ENCODE measurements at regions not wholly inside any gene's neighbourhood (a gene's known extent, or its start where the extent isn't known, plus 50 kb on each side); places are given as distances from the start of the nearest gene placed in this dataset.

- no peak overlapping the region for H3K4me3 ChIP-seq (ENCODE audit: low read length in 3 of 3)
- no peaks in the 10 kb centered on the region for H3K27me3 ChIP-seq (ENCODE audit: control insufficient read depth, insufficient read depth, low read length)
Observed at GRCh38 chr14:84162633-84163032, 1367.3 kb upstream of the FLRT2 start.

GRCh38 chr14:84167026-84167425 is 1362.9 kb upstream of the FLRT2 start:
- H3K27me3 ChIP-seq (ENCODE audit: control insufficient read depth, insufficient read depth, low read length): no peaks in the 10 kb centered on the region
- intact Hi-C loops (cut with DNase I): no loop called here
- FAIRE-seq: no peak
- no peaks in the 10 kb centered on the region for H3K4me1 ChIP-seq (ENCODE audit: control insufficient read depth in 2 of 3, insufficient read depth in 2 of 3, low read depth in 1 of 3, low read length in 3 of 3)
- no peak overlapping the region for H3K4me3 ChIP-seq (ENCODE audit: low read length in 3 of 3)
- no peak overlapping the region for H3K27ac ChIP-seq (ENCODE audit: low read depth in 2 of 2, low read length in 2 of 2)
- H3K9me3 ChIP-seq (ENCODE audit: control insufficient read depth in 2 of 3, insufficient read depth in 1 of 3, low read length in 3 of 3): no peaks in the 10 kb centered on the region
- DNase-seq: no peak
- TF ChIP-seq CTCF (IDR thresholded peaks at IDR 0.05; ENCODE audit: borderline replicate concordance, extremely low read depth, insufficient read depth): no peak
- H3K9ac ChIP-seq (ENCODE audit: low read length in 3 of 3): no peak overlapping the region
- H3K36me3 ChIP-seq (ENCODE audit: control insufficient read depth in 2 of 3, insufficient read depth in 3 of 3, low read length in 3 of 3): no peaks in the 10 kb centered on the region

More at GRCh38 chr14:84162633-84163032, 1367.3 kb upstream of the FLRT2 start:
- H3K4me1 ChIP-seq (ENCODE audit: control insufficient read depth in 2 of 3, insufficient read depth in 2 of 3, low read depth in 1 of 3, low read length in 3 of 3): no peaks in the 10 kb centered on the region
- no peaks in the 10 kb centered on the region for H3K36me3 ChIP-seq (ENCODE audit: control insufficient read depth in 2 of 3, insufficient read depth in 3 of 3, low read length in 3 of 3)
- intact Hi-C loops (cut with DNase I): no loop called here
- no peak overlapping the region for H3K27ac ChIP-seq (ENCODE audit: low read depth in 2 of 2, low read length in 2 of 2)
- DNase-seq (no peak), FAIRE-seq (no peak)
- no peaks in the 10 kb centered on the region for H3K9me3 ChIP-seq (ENCODE audit: control insufficient read depth in 2 of 3, insufficient read depth in 1 of 3, low read length in 3 of 3)
- H3K9ac ChIP-seq (ENCODE audit: low read length in 3 of 3): no peak overlapping the region
- no peak for TF ChIP-seq CTCF (IDR thresholded peaks at IDR 0.05; ENCODE audit: borderline replicate concordance, extremely low read depth, insufficient read depth)

GRCh38 chr14:84180336-84180735 is 1349.6 kb upstream of the FLRT2 start:
- H3K27me3 ChIP-seq (ENCODE audit: control insufficient read depth, insufficient read depth, low read length): no peaks in the 10 kb centered on the region
- FAIRE-seq (no peak), DNase-seq (no peak)
- no peaks in the 10 kb centered on the region for H3K9me3 ChIP-seq (ENCODE audit: control insufficient read depth in 2 of 3, insufficient read depth in 1 of 3, low read length in 3 of 3)
- no peak overlapping the region for H3K9ac ChIP-seq (ENCODE audit: low read length in 3 of 3)
- H3K27ac ChIP-seq (ENCODE audit: low read depth in 2 of 2, low read length in 2 of 2): no peak overlapping the region
- no peak overlapping the region for H3K4me3 ChIP-seq (ENCODE audit: low read length in 3 of 3)
- H3K36me3 ChIP-seq (ENCODE audit: control insufficient read depth in 2 of 3, insufficient read depth in 3 of 3, low read length in 3 of 3): no peaks in the 10 kb centered on the region
- H3K4me1 ChIP-seq (ENCODE audit: control insufficient read depth in 2 of 3, insufficient read depth in 2 of 3, low read depth in 1 of 3, low read length in 3 of 3): no peaks in the 10 kb centered on the region
- intact Hi-C loops (cut with DNase I): no loop called here
- TF ChIP-seq CTCF (IDR thresholded peaks at IDR 0.05; ENCODE audit: borderline replicate concordance, extremely low read depth, insufficient read depth): no peak

GRCh38 chr14:84181072-84181471 is 1348.9 kb upstream of the FLRT2 start:
- intact Hi-C loops (cut with DNase I): no loop called here
- FAIRE-seq (no peak), DNase-seq (no peak)
- H3K27ac ChIP-seq (ENCODE audit: low read depth in 2 of 2, low read length in 2 of 2): no peak overlapping the region
- H3K9ac ChIP-seq (ENCODE audit: low read length in 3 of 3): no peak overlapping the region
- H3K9me3 ChIP-seq (ENCODE audit: control insufficient read depth in 2 of 3, insufficient read depth in 1 of 3, low read length in 3 of 3): no peaks in the 10 kb centered on the region
- TF ChIP-seq CTCF (IDR thresholded peaks at IDR 0.05; ENCODE audit: borderline replicate concordance, extremely low read depth, insufficient read depth): no peak
- H3K27me3 ChIP-seq (ENCODE audit: control insufficient read depth, insufficient read depth, low read length): no peaks in the 10 kb centered on the region
- H3K4me1 ChIP-seq (ENCODE audit: control insufficient read depth in 2 of 3, insufficient read depth in 2 of 3, low read depth in 1 of 3, low read length in 3 of 3): no peaks in the 10 kb centered on the region
- no peak overlapping the region for H3K4me3 ChIP-seq (ENCODE audit: low read length in 3 of 3)
- H3K36me3 ChIP-seq (ENCODE audit: control insufficient read depth in 2 of 3, insufficient read depth in 3 of 3, low read length in 3 of 3): no peaks in the 10 kb centered on the region

Data from kidney (tissue), 13 donors.